ENCODE measurements at regions not wholly inside any gene's neighbourhood (a gene's known extent, or its start where the extent isn't known, plus 50 kb on each side); places are given as distances from the start of the nearest gene placed in this dataset.

DNA sequence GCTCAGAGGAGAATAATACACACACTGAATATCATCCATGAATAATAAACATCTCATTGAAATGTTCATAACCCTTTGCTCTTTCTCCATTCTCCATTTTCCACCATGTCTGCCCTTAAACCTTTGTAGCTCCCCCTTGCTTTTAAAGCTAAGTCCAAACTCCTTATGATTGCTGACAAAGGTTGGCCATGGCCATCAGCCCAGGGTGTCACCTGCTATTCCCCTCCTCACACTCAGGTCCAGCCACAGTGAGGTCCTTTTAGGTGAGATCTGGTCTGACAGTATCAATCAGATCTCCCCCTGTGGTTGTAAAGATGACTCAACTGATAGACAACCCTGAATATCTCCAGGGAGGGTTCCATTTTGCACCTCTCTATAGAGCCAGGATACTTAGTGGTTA is 181.5 kb upstream of the PDE1C start:
- DNase-seq (ENCODE audit: low read depth), result no peak
- no peak for TF ChIP-seq CTCF (conservative IDR thresholded peaks at IDR 0.05; ENCODE audit: low read length)
- H3K4me3 ChIP-seq (ENCODE audit: low read length), result no peak overlapping the region

GRCh38 chr7:32250471-32251260 is 180.5 kb upstream of the PDE1C start:
- TF ChIP-seq CTCF (conservative IDR thresholded peaks at IDR 0.05; ENCODE audit: low read length), result no peak
- H3K4me3 ChIP-seq (ENCODE audit: low read length), result no peak overlapping the region
- no peak for DNase-seq (ENCODE audit: low read depth)

DNA sequence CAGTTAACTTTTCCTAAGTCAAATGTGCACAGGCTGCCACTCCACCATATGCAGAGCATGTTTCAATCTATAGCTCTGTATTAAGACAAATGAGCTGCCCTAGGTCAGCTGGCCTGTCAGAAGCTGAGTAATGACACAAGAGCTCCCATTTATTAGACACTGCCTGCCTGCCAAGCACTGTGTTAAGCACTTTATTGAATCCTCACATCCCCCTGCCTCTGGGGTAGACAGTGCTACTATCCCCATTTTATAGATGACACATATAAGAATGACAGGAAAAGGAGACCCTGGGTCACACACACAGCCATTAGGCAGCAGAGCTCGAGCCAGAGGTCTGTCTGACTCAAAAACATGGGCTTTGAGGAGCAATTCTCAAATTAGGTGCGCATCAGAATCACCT is 179.8 kb upstream of the PDE1C start:
- H3K4me3 ChIP-seq (ENCODE audit: low read length), result no peak overlapping the region
- no peak for DNase-seq (ENCODE audit: low read depth)
- TF ChIP-seq CTCF (conservative IDR thresholded peaks at IDR 0.05; ENCODE audit: low read length), result no peak

DNA sequence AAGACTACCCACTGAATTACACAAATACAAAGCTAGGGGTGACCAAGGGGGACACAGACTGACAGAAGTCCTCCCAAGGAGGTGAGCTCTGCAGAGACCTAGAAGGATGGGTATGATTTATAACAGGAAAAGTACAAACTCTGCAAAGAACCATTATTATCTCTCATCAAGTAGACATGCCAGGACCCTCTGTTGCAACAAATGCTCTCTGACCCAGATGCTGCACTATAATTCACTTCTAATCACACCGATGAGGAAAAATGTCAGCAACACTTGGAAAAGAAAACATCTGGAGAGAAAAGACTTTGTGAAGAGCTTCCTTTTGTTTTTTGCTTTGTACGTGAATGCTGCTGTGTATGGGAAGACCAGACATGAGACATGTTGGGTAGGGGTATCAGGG is 178.3 kb upstream of the PDE1C start:
- no peak for DNase-seq (ENCODE audit: low read depth)
- no peak overlapping the region for H3K4me3 ChIP-seq (ENCODE audit: low read length)
- TF ChIP-seq CTCF (conservative IDR thresholded peaks at IDR 0.05; ENCODE audit: low read length), result no peak

DNA sequence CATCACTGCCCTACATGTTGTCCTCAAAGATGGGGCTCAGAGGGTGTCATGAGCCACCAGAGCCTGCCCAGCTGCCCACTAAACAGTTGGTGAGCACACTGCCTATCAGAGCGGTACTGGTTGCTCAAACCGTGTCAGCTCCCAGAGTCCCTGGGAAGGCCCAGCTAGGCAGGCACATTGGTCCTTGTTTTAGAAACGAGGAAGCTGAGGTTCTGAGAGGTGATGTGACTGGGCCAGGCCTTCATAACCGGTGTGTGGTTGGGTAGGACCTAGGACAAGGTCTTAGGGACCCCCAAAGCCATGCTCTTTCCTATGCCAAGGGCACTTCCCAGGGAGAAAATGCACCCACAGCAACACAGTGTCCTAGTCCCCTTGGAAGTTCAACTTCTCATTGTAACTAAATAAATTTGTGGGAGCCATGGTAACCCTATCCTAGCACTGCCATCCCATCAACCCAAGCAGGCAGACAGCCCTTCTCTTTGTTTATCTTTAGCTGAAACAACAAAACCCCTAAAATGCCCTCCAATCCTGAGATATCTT is 174.7 kb upstream of the PDE1C start:
- DNase-seq (ENCODE audit: low read depth), result no peak
- H3K4me3 ChIP-seq (ENCODE audit: low read length), result no peak overlapping the region
- no peak for TF ChIP-seq CTCF (conservative IDR thresholded peaks at IDR 0.05; ENCODE audit: low read length)

DNA sequence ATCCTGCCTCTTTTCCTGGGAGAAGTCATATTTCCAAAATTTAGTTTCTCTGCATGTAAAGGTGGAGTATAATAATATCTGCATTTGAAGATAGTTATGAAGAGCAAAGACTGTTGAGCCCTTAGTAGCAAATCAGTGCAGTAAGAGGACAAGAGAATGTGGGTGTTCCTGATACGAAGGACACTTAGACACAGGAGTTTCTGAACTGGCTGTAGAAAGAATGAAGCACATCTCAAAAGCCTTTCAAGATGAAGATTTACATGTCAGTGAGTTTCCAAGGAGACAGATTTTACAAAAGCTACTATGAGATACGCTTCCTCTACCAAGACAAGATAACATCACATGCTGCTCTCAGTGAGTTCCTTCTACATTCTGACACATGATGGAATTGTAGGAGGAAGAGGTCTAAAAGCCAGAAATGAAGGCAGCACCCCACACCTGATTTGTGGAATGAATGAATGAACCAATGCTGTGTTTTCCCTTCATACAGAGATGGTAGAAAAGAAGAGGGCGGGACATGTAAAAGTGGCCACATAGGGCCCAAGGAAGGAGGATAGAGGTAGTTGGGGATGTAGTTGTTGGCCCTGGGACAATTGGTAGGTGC is 173.6 kb upstream of the PDE1C start:
- H3K4me3 ChIP-seq (ENCODE audit: low read length), result no peak overlapping the region
- no peak for TF ChIP-seq CTCF (conservative IDR thresholded peaks at IDR 0.05; ENCODE audit: low read length)
- DNase-seq (ENCODE audit: low read depth), result no peak

DNA sequence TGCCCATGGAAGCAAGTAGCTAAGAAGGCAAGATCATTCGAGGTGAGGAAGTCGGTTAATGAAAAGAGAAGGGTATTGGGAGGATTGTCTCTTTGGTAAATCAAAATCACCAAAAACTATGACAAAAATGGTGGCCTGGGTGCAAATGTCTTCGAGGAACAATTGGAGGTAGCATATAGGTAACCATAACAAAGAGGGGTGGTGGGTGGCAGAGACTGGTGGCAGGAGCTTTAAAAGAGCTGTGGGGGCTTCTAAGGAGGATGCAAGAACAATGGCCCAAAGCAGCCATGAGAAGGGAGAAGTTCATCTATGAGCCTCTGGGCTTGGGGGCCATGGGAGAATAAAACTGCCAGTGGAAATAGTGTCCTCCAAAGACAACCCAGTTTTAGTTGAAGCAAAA is 172.2 kb upstream of the PDE1C start:
- no peak for TF ChIP-seq CTCF (conservative IDR thresholded peaks at IDR 0.05; ENCODE audit: low read length)
- no peak overlapping the region for H3K4me3 ChIP-seq (ENCODE audit: low read length)
- no peak for DNase-seq (ENCODE audit: low read depth)
